HG03196 (cell line): ENCODE measurements at regions not wholly inside any gene's neighbourhood (a gene's known extent, or its start where the extent isn't known, plus 50 kb on each side); places are given as distances from the start of the nearest gene placed in this dataset.

Source experiments
- ATAC-seq: cut with Tn5 transposase; IDR thresholded peaks from one replicate; pipeline ENCODE4 v1.9.1; 2021; ENCODE audit not compliant: unreplicated experiment

- ATAC-seq: no peak
Observed at GRCh38 chr1:195462646-195463045, 1145.6 kb downstream of the KCNT2 start.

GRCh38 chr1:195462152-195462551 is 1146.1 kb downstream of the KCNT2 start:
- no peak for ATAC-seq

GRCh38 chr1:195458365-195458764 is 1149.9 kb downstream of the KCNT2 start:
- ATAC-seq: no peak

- ATAC-seq: no peak
Observed at GRCh38 chr1:195450794-195451193, 1157.4 kb downstream of the KCNT2 start.

GRCh38 chr1:195439661-195440060 is 1168.6 kb downstream of the KCNT2 start:
- ATAC-seq: no peak

- no peak for ATAC-seq
Observed at GRCh38 chr1:195434566-195435203, 1173.6 kb downstream of the KCNT2 start.

GRCh38 chr1:195430826-195431225 is 1177.4 kb downstream of the KCNT2 start:
- no peak for ATAC-seq

GRCh38 chr1:195428927-195429326 is 1179.3 kb downstream of the KCNT2 start:
- no peak for ATAC-seq

- no peak for ATAC-seq
Observed at GRCh38 chr1:195415584-195415983, 1192.7 kb downstream of the KCNT2 start.

GRCh38 chr1:195394567-195394966 is 1213.7 kb downstream of the KCNT2 start:
- ATAC-seq: no peak

GRCh38 chr1:195376190-195376589 is 1232.0 kb downstream of the KCNT2 start:
- ATAC-seq: no peak

GRCh38 chr1:195373856-195374255 is 1234.4 kb downstream of the KCNT2 start:
- no peak for ATAC-seq

GRCh38 chr1:195345149-195345548 is 1263.1 kb downstream of the KCNT2 start:
- ATAC-seq: no peak

- no peak for ATAC-seq
Observed at GRCh38 chr1:195337646-195338045, 1270.6 kb downstream of the KCNT2 start.

GRCh38 chr1:195336812-195337211 is 1271.4 kb downstream of the KCNT2 start:
- no peak for ATAC-seq

GRCh38 chr1:195335541-195335940 is 1272.7 kb downstream of the KCNT2 start:
- no peak for ATAC-seq

- ATAC-seq: no peak
Observed at GRCh38 chr1:195332102-195332501, 1276.1 kb downstream of the KCNT2 start.

GRCh38 chr1:195328681-195329080 is 1279.6 kb downstream of the KCNT2 start:
- ATAC-seq: no peak

- ATAC-seq: no peak
Observed at GRCh38 chr1:195328102-195328501, 1280.1 kb downstream of the KCNT2 start.

- no peak for ATAC-seq
Observed at GRCh38 chr1:195327361-195327760, 1280.9 kb downstream of the KCNT2 start.

- no peak for ATAC-seq
Observed at GRCh38 chr1:195326325-195326724, 1281.9 kb downstream of the KCNT2 start.

GRCh38 chr1:195325181-195325580 is 1283.1 kb downstream of the KCNT2 start:
- ATAC-seq: no peak

- no peak for ATAC-seq
Observed at GRCh38 chr1:195306281-195306680, 1302.0 kb downstream of the KCNT2 start.
